OCI-LY7 (cell line): ENCODE measurements at regions not wholly inside any gene's neighbourhood (a gene's known extent, or its start where the extent isn't known, plus 50 kb on each side); places are given as distances from the start of the nearest gene placed in this dataset.

Experiments
- BruUV-seq: library from RNA; stranded (reverse); fragments of 400-500 nt; replicated peaks from 2 replicates; lab custom pipeline; 2021; lab: Mats Ljungman, UMichigan
- CTCF ChIA-PET: fragments of 300-600 bp; sonication (Branson Sonifier 250); formaldehyde crosslinking; loops from one replicate; lab custom pipeline; 2022; ENCODE audit warnings: antibody characterized with exemption; ENCODE audit not compliant: unreplicated experiment; lab: Charles Lee
- POLR2A ChIA-PET: fragments of 300-600 bp; sonication (Branson Sonifier 250); formaldehyde crosslinking; loops from one replicate; lab custom pipeline; 2022; ENCODE audit warnings: antibody characterized with exemption; lab: Charles Lee
- DNase-seq: peaks from one replicate; pipeline ENCODE4 v3.0.0-alpha.2; 2015; ENCODE audit warnings: low spot score
- H2AFZ ChIP-seq: fragments of 200-600 bp; sonication (generic), shearing (Covaris generic); 2 replicates; pipeline ENCODE4 v1.6.1; 2014; ENCODE audit warnings: mild to moderate bottlenecking, antibody characterized with exemption, low read length, moderate library complexity
- H3K27ac ChIP-seq: fragments of 200-600 bp; sonication (generic); 2 replicates; pipeline ENCODE4 v1.5.1; 2014; ENCODE audit warnings: mixed run types, low read depth, mild to moderate bottlenecking, moderate library complexity, low read length, inconsistent platforms; ENCODE audit not compliant: poor library complexity, severe bottlenecking
- H3K36me3 ChIP-seq: fragments of 200-600 bp; sonication (generic); 2 replicates; pipeline ENCODE4 v1.6.1; 2014; ENCODE audit warnings: mild to moderate bottlenecking, antibody characterized with exemption, low read length, moderate library complexity, mixed read lengths; ENCODE audit not compliant: insufficient read depth
- H3K4me1 ChIP-seq: fragments of 200-600 bp; sonication (generic); 2 replicates; pipeline ENCODE4 v1.5.1; 2014; ENCODE audit warnings: mild to moderate bottlenecking, low read length; ENCODE audit not compliant: insufficient read depth, poor library complexity, severe bottlenecking
- H3K4me2 ChIP-seq: fragments of 200-600 bp; sonication (generic); 2 replicates; pipeline ENCODE4 v1.6.1; 2014; ENCODE audit warnings: mild to moderate bottlenecking, low read length
- H3K4me3 ChIP-seq: fragments of 200-600 bp; sonication (generic); 2 replicates; pipeline ENCODE4 v1.5.1; 2014; ENCODE audit warnings: mild to moderate bottlenecking, low read depth, low read length; ENCODE audit not compliant: poor library complexity, severe bottlenecking
- H3K79me2 ChIP-seq: fragments of 200-600 bp; sonication (generic); 2 replicates; pipeline ENCODE4 v1.6.1; 2016; ENCODE audit warnings: low read depth, mild to moderate bottlenecking, low read length, moderate library complexity, mixed read lengths; ENCODE audit not compliant: insufficient read depth
- H3K9me2 ChIP-seq: fragments of 200-600 bp; sonication (generic); 2 replicates; pipeline ENCODE4 v1.6.1; 2016; ENCODE audit warnings: mild to moderate bottlenecking, low read length, mixed read lengths; ENCODE audit not compliant: insufficient read depth
- H3K9me3 ChIP-seq: fragments of 200-600 bp; sonication (generic); 2 replicates; pipeline ENCODE4 v1.6.1; 2014; ENCODE audit warnings: mild to moderate bottlenecking, mixed run types, low read length, mixed read lengths
- H4K20me1 ChIP-seq: fragments of 200-600 bp; sonication (generic); 2 replicates; pipeline ENCODE4 v1.6.1; 2014; ENCODE audit warnings: mild to moderate bottlenecking, antibody characterized with exemption, low read length, moderate library complexity, mixed read lengths; ENCODE audit not compliant: insufficient read depth
- EZH2phosphoT487 ChIP-seq: fragments of 200-600 bp; sonication (generic); IDR thresholded peaks from 2 replicates; pipeline ENCODE4 v1.6.1; 2018; ENCODE audit warnings: low read depth, borderline replicate concordance, mild to moderate bottlenecking, mixed run types, antibody characterized with exemption, low read length, moderate library complexity, mixed read lengths
- intact Hi-C: fragments of 100-400 bp; cut with micrococcal nuclease; formaldehyde crosslinking; loops from one replicate; pipeline ENCODE4 v1.10.0; 2022; ENCODE audit not compliant: unreplicated experiment
- TF ChIP-seq, protein P1 (sequence below): fragments of 200-600 bp; sonication (generic); conservative IDR thresholded peaks from 2 replicates; pipeline ENCODE4 v1.5.1; 2014; ENCODE audit warnings: mild to moderate bottlenecking, antibody characterized with exemption, low read length, moderate library complexity, mixed read lengths

DNA sequence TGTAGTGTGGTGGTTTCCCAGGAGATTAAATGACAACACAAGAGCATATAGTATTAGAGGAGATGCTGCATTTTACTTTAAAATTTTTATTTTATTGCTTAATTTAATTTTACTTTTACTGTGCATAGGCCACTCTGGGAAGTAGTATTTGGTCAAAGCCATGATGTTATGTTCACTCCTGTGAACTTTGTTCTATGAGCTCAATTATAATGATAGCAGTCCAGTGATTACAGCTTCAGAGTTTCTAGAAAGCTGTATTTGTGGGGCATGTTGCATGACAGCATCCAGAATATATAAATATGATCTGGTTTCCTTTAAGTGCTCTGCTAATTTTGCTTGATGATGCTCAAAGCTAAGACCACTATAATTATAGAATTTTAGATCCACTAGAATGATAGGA is 338.6 kb downstream of the NSUN3 start:
- DNase-seq: no peak
- Histone ChIP-seq H3K9me3 (no peaks in the 10 kb centered on the region), H3K9me2 (no peaks in the 10 kb centered on the region), H3K27ac (no peak overlapping the region), H3K36me3 (no peaks in the 10 kb centered on the region), H4K20me1 (no peaks in the 10 kb centered on the region), H3K4me1 (no peaks in the 10 kb centered on the region), H3K4me2 (no peak overlapping the region), H2AFZ (no peak overlapping the region), H3K4me3 (no peak overlapping the region), H3K79me2 (no peaks in the 10 kb centered on the region)
- ChIA-PET POLR2A (no interaction called here), CTCF (no interaction called here)
- BruUV-seq: no TSS peak
- TF ChIP-seq, protein P1, sequence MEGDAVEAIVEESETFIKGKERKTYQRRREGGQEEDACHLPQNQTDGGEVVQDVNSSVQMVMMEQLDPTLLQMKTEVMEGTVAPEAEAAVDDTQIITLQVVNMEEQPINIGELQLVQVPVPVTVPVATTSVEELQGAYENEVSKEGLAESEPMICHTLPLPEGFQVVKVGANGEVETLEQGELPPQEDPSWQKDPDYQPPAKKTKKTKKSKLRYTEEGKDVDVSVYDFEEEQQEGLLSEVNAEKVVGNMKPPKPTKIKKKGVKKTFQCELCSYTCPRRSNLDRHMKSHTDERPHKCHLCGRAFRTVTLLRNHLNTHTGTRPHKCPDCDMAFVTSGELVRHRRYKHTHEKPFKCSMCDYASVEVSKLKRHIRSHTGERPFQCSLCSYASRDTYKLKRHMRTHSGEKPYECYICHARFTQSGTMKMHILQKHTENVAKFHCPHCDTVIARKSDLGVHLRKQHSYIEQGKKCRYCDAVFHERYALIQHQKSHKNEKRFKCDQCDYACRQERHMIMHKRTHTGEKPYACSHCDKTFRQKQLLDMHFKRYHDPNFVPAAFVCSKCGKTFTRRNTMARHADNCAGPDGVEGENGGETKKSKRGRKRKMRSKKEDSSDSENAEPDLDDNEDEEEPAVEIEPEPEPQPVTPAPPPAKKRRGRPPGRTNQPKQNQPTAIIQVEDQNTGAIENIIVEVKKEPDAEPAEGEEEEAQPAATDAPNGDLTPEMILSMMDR: no peak
- TF ChIP-seq EZH2phosphoT487: no peak
- intact Hi-C loops: no loop called here

DNA sequence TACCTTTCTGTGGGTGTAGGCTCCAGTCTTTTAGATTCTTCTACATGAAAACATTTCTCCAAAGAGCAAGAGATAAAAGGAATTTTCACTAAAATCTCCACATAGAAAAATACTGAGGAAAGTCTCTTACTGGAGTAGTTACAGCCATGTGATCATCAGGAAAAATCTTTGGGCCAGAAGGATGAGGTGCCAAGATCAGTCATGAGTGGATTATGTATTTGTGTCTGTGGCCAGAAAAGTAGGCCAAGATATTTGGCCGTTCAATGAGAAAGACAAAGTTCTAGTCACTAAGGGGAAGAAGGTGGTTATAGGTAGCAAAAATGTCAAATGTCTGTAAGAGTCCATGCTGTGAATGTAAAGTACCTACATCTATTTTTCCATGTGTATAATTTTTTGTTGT is 339.3 kb downstream of the NSUN3 start:
- Histone ChIP-seq H3K4me1 (no peaks in the 10 kb centered on the region), H3K9me3 (no peaks in the 10 kb centered on the region), H3K36me3 (no peaks in the 10 kb centered on the region), H4K20me1 (no peaks in the 10 kb centered on the region), H3K4me3 (no peak overlapping the region), H3K4me2 (no peak overlapping the region), H3K79me2 (no peaks in the 10 kb centered on the region), H3K27ac (no peak overlapping the region), H2AFZ (no peak overlapping the region), H3K9me2 (no peaks in the 10 kb centered on the region)
- ChIA-PET POLR2A (no interaction called here), CTCF (no interaction called here)
- DNase-seq: no peak
- intact Hi-C loops: no loop called here
- TF ChIP-seq, protein P1: no peak
- TF ChIP-seq EZH2phosphoT487: no peak
- no TSS peak for BruUV-seq

DNA sequence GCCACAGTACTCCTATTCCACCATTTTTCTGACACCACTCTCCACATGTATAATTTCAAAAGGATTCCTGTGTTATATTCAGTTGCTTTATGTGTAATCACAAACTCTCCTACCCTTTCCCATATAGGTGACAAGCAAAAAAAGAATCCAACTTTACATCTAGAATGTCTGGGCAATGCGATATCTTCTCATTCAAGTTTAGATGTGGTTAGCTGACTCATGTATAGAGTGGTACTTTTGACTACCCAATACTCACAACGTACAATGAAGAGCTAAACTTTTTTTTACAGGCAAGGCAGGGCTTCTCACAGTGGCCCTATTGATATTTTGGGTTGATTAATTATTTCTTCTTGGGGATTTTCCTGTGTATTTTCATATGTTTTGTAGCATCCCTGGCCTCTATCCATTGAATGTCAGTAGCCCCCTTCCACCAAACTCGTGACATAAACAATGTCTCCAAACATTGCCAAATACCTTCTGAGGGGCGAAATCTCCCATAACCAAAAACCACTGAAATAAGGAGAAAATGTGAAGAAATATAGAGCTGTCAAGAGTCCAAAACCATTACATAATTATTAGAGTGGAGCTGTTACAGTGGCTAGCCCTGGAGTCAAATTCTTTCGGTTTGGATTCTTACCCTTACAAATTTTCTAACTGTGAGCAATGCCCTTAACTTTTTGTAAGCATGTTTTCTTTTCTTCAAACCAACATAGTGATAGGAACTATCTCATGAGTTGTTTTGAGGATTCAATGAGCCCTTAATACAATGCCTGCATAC is 342.6 kb downstream of the NSUN3 start:
- BruUV-seq: no TSS peak
- Histone ChIP-seq H4K20me1 (no peaks in the 10 kb centered on the region), H3K9me2 (no peaks in the 10 kb centered on the region), H3K4me2 (no peak overlapping the region), H3K9me3 (no peaks in the 10 kb centered on the region), H3K36me3 (no peaks in the 10 kb centered on the region), H3K4me1 (no peaks in the 10 kb centered on the region), H3K79me2 (no peaks in the 10 kb centered on the region), H3K27ac (no peak overlapping the region), H3K4me3 (no peak overlapping the region), H2AFZ (no peak overlapping the region)
- ChIA-PET CTCF (no interaction called here), POLR2A (interaction anchor here (0.6 kb wide), 1 partner anchor 1356 kb away, joined by 3 read pairs; no protein-coding TSS in a partner anchor)
- intact Hi-C loops: no loop called here
- no peak for DNase-seq
- TF ChIP-seq EZH2phosphoT487: no peak
- TF ChIP-seq, protein P1: no peak
